ENCODE measurements at regions not wholly inside any gene's neighbourhood (a gene's known extent, or its start where the extent isn't known, plus 50 kb on each side); places are given as distances from the start of the nearest gene placed in this dataset.
"Not testable (repeated sequence)": the region's sequence is repeated elsewhere in the genome, so short reads cannot be mapped to it uniquely, and the experiment has no call there.

- no peak for DNase-seq
These were observed 657.7 kb downstream of the ETNK1 start for GRCh38 chr12:23282701-23283100.

- not testable (repeated sequence) for DNase-seq
These were observed 661.0 kb downstream of the ETNK1 start for GRCh38 chr12:23285764-23286530.

- DNase-seq = no peak
These were observed 658.7 kb downstream of the SOX5 start for GRCh38 chr12:23290627-23291330.

- no peak for DNase-seq
These were observed 646.2 kb downstream of the SOX5 start for GRCh38 chr12:23303220-23303619.

GRCh38 chr12:23303821-23304220 lies 645.6 kb downstream of the SOX5 start:
- no peak for DNase-seq

GRCh38 chr12:23333938-23334337 lies 615.5 kb downstream of the SOX5 start:
- no peak for DNase-seq

- no peak for DNase-seq
These were observed 613.9 kb downstream of the SOX5 start for GRCh38 chr12:23335593-23335992.

GRCh38 chr12:23337213-23337612 lies 612.3 kb downstream of the SOX5 start:
- DNase-seq = no peak

- no peak for DNase-seq
These were observed 609.1 kb downstream of the SOX5 start for GRCh38 chr12:23340351-23340750.

GRCh38 chr12:23342407-23342806 lies 607.1 kb downstream of the SOX5 start:
- no peak for DNase-seq

- no peak for DNase-seq
These were observed 599.9 kb downstream of the SOX5 start for GRCh38 chr12:23349564-23349963.

GRCh38 chr12:23350808-23351207 lies 598.7 kb downstream of the SOX5 start:
- DNase-seq = no peak

- no peak for DNase-seq
These were observed 596.8 kb downstream of the SOX5 start for GRCh38 chr12:23352670-23353069.

- no peak for DNase-seq
These were observed 594.7 kb downstream of the SOX5 start for GRCh38 chr12:23354800-23355199.

- no peak for DNase-seq
These were observed 593.0 kb downstream of the SOX5 start for GRCh38 chr12:23356440-23356839.

- DNase-seq = no peak
These were observed 592.4 kb downstream of the SOX5 start for GRCh38 chr12:23356927-23357708.

- no peak for DNase-seq
These were observed 589.3 kb downstream of the SOX5 start for GRCh38 chr12:23359975-23360701.

- DNase-seq = no peak
These were observed 587.5 kb downstream of the SOX5 start for GRCh38 chr12:23361971-23362370.

- no peak for DNase-seq
These were observed 580.9 kb downstream of the SOX5 start for GRCh38 chr12:23368590-23368989.

GRCh38 chr12:23375621-23376020 lies 573.8 kb downstream of the SOX5 start:
- no peak for DNase-seq

GRCh38 chr12:23376238-23376637 lies 573.2 kb downstream of the SOX5 start:
- DNase-seq = no peak

GRCh38 chr12:23380419-23381100 lies 568.9 kb downstream of the SOX5 start:
- DNase-seq = no peak

Data from SHP77 treated with DMSO at 0.1 percent for 48 hours (cell line).